GM12873 (cell line): ENCODE measurements at regions not wholly inside any gene's neighbourhood (a gene's known extent, or its start where the extent isn't known, plus 50 kb on each side); places are given as distances from the start of the nearest gene placed in this dataset.

Experiments
- CTCF ChIP-seq: IDR thresholded peaks from 2 replicates; pipeline ENCODE4 v1.5.1; 2012; ENCODE audit warnings: low read depth, mild to moderate bottlenecking, moderate library complexity, low read length, control low read depth; ENCODE audit not compliant: insufficient read depth; ENCODE audit errors: missing control alignments

GRCh38 chr5:163822548-163822947 is 317.1 kb downstream of the MAT2B start:
- TF ChIP-seq CTCF = peak; percentile 7

- TF ChIP-seq CTCF = no peak
Measured at GRCh38 chr5:163825661-163826060, 320.2 kb downstream of the MAT2B start.

GRCh38 chr5:163826201-163826600 is 320.8 kb downstream of the MAT2B start:
- no peak for TF ChIP-seq CTCF

- TF ChIP-seq CTCF = no peak
Measured at GRCh38 chr5:163832155-163832554, 326.7 kb downstream of the MAT2B start.

- no peak for TF ChIP-seq CTCF
Measured at GRCh38 chr5:163838738-163839137, 333.3 kb downstream of the MAT2B start.

- TF ChIP-seq CTCF = no peak
Measured at GRCh38 chr5:163846512-163846911, 341.1 kb downstream of the MAT2B start.

- TF ChIP-seq CTCF = no peak
Measured at GRCh38 chr5:163855754-163856153, 350.3 kb downstream of the MAT2B start.
